ENCODE measurements at regions not wholly inside any gene's neighbourhood (a gene's known extent, or its start where the extent isn't known, plus 50 kb on each side); places are given as distances from the start of the nearest gene placed in this dataset.

DNA sequence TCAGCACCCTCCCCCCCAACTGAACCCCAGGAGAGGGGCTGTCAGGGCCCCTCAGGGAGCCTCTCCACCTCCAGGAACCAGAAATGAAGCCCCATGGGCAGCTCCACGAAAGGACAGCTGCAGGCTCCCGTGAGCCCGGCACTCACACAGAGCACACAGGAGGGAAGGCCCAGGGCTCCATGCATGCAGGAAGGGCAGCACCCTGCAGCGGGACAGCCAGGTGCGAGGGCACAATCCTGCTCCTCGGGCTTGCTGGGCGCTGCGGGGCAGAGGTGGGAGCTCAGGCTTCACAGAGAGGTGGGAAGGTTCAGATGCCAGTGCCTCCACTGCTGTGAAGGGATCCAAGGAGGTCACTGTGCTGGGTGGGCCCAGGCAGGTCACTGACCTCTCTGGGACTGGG is 90.0 kb downstream of the HMX1 start:
- POLR2A ChIA-PET = no interaction called here
- no peaks in the 10 kb centered on the region for H3K36me3 Mint-ChIP-seq (ENCODE audit: insufficient read depth, unreplicated experiment)
- CTCF ChIA-PET = interaction anchor here (1.5 kb wide), 1 partner anchor 36 kb away, joined by 5 read pairs; no protein-coding TSS in a partner anchor
- H3K9me3 Mint-ChIP-seq (ENCODE audit: unreplicated experiment) = no peaks in the 10 kb centered on the region
- TF ChIP-seq, protein P1, sequence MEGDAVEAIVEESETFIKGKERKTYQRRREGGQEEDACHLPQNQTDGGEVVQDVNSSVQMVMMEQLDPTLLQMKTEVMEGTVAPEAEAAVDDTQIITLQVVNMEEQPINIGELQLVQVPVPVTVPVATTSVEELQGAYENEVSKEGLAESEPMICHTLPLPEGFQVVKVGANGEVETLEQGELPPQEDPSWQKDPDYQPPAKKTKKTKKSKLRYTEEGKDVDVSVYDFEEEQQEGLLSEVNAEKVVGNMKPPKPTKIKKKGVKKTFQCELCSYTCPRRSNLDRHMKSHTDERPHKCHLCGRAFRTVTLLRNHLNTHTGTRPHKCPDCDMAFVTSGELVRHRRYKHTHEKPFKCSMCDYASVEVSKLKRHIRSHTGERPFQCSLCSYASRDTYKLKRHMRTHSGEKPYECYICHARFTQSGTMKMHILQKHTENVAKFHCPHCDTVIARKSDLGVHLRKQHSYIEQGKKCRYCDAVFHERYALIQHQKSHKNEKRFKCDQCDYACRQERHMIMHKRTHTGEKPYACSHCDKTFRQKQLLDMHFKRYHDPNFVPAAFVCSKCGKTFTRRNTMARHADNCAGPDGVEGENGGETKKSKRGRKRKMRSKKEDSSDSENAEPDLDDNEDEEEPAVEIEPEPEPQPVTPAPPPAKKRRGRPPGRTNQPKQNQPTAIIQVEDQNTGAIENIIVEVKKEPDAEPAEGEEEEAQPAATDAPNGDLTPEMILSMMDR (IDR thresholded peaks at IDR 0.05; ENCODE audit: unreplicated experiment) = no peak
- DNase-seq (ENCODE audit: unreplicated experiment) = no peak
- no peak overlapping the region for H3K4me3 Mint-ChIP-seq (ENCODE audit: unreplicated experiment)
- H3K27me3 Mint-ChIP-seq (ENCODE audit: insufficient read depth, unreplicated experiment) = peaks cover 5% of the 10 kb centered on the region
- intact Hi-C loops (cut with micrococcal nuclease) = no loop called here
- no peaks in the 10 kb centered on the region for H3K4me1 Mint-ChIP-seq (ENCODE audit: insufficient read depth, unreplicated experiment)
- no peak overlapping the region for H3K27ac Mint-ChIP-seq (ENCODE audit: low read depth, unreplicated experiment)
- BruUV-seq (replicated peaks) = no TSS peak

DNA sequence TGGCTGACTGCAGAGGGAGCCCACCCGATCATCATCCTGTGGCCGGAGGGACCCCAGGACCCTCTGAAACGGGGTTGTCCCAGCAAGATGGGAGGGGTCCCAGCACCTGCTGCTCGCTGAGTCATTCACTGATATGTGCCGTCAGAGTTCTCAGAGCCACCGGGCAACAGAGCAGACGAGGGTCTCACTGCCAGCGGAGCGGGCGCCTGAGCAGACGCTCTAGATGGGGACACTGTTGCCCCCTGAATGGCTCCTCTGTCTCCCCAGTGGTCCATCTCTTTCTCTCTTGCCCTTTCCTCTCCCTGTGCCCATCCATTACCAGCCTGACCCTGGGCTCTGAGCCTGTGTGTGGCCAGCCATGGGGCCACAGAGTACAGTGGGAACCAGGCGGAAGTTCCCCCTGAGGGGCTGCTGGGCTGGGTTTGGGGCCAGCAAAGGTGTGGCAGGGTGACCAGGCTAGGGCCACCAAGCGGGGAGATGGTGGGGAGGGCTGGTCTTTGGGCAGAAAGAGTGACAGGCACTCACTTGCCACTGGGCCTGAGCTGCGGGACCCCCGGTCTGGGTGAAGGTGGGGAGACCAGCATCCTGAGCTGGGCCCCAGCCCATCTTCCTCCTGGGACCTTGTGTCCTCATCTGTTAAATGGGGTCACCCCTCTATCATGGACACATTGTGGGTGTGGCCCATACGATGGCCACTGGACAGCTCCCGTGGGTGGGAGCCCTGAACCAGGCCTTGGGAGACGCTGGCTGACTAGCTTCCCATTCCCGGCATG is 90.9 kb downstream of the HMX1 start:
- Mint-ChIP-seq H3K27me3 (ENCODE audit: insufficient read depth, unreplicated experiment) (no peaks in the 10 kb centered on the region), H3K4me3 (ENCODE audit: unreplicated experiment) (no peak overlapping the region), H3K9me3 (ENCODE audit: unreplicated experiment) (no peaks in the 10 kb centered on the region), H3K4me1 (ENCODE audit: insufficient read depth, unreplicated experiment) (no peaks in the 10 kb centered on the region), H3K27ac (ENCODE audit: low read depth, unreplicated experiment) (no peak overlapping the region), H3K36me3 (ENCODE audit: insufficient read depth, unreplicated experiment) (no peaks in the 10 kb centered on the region)
- BruUV-seq (replicated peaks) = no TSS peak
- ChIA-PET POLR2A (no interaction called here), CTCF (interaction anchor here (1.5 kb wide), 1 partner anchor 36 kb away, joined by 5 read pairs; no protein-coding TSS in a partner anchor)
- TF ChIP-seq, protein P1 (IDR thresholded peaks at IDR 0.05; ENCODE audit: unreplicated experiment) = no peak
- intact Hi-C loops (cut with micrococcal nuclease) = no loop called here
- DNase-seq (ENCODE audit: unreplicated experiment) = no peak

DNA sequence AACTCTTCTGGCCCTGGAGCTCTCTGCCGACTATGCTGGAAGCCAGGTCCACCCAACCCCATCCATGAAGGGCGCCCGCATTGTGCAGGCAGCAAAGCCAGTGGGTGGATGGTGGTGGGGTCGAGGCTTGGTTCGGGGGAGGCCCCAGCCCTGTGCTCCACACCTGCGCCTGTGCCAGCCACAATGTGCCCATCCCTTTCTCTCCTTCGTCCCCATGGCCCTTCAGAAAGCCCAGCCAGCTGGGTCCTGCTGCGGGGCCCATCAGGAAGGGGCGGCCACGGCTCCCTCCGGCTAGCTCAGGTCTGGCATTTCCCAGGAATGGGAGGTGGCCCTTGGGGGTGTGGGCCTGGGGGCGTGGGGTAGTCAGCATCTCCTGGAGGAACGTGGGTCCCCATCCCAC is 91.6 kb downstream of the HMX1 start:
- H3K27me3 Mint-ChIP-seq (ENCODE audit: insufficient read depth, unreplicated experiment) = no peaks in the 10 kb centered on the region
- no peaks in the 10 kb centered on the region for H3K9me3 Mint-ChIP-seq (ENCODE audit: unreplicated experiment)
- POLR2A ChIA-PET = no interaction called here
- intact Hi-C loops (cut with micrococcal nuclease) = no loop called here
- TF ChIP-seq, protein P1 (IDR thresholded peaks at IDR 0.05; ENCODE audit: unreplicated experiment) = no peak
- CTCF ChIA-PET = no interaction called here
- H3K4me1 Mint-ChIP-seq (ENCODE audit: insufficient read depth, unreplicated experiment) = no peaks in the 10 kb centered on the region
- BruUV-seq (replicated peaks) = no TSS peak
- no peak overlapping the region for H3K27ac Mint-ChIP-seq (ENCODE audit: low read depth, unreplicated experiment)
- no peaks in the 10 kb centered on the region for H3K36me3 Mint-ChIP-seq (ENCODE audit: insufficient read depth, unreplicated experiment)
- H3K4me3 Mint-ChIP-seq (ENCODE audit: unreplicated experiment) = no peak overlapping the region
- no peak for DNase-seq (ENCODE audit: unreplicated experiment)

DNA sequence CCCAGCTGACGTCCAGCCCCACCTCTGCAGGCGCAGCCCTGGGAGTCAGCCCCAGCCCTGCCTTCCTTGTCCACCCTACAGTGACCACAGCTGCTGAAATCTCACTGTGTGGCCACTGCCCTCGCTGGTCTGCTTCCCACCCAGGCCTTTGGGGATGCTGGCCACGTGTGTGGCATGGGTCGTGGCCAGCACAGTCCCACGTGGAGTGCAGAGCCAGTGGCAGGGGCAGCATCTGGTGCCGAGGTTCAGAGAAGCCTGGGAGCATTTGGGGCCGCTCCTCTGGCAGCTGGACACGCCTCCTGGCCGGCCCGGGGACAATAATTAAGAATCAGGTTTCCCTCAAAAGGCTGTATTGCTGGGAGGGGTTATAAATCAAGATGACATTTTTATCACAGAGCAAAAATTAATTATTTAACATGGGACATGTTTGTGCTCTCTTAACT is 92.1 kb downstream of the HMX1 start:
- CTCF ChIA-PET = no interaction called here

More for the DNA sequence above, 92.1 kb downstream of the HMX1 start:
- intact Hi-C loops (cut with micrococcal nuclease) = no loop called here
- Mint-ChIP-seq H3K27me3 (ENCODE audit: insufficient read depth, unreplicated experiment) (no peaks in the 10 kb centered on the region), H3K9me3 (ENCODE audit: unreplicated experiment) (no peaks in the 10 kb centered on the region), H3K4me1 (ENCODE audit: insufficient read depth, unreplicated experiment) (no peaks in the 10 kb centered on the region), H3K27ac (ENCODE audit: low read depth, unreplicated experiment) (no peak overlapping the region), H3K36me3 (ENCODE audit: insufficient read depth, unreplicated experiment) (no peaks in the 10 kb centered on the region), H3K4me3 (ENCODE audit: unreplicated experiment) (no peak overlapping the region)
- POLR2A ChIA-PET = no interaction called here
- BruUV-seq (replicated peaks) = no TSS peak
- no peak for DNase-seq (ENCODE audit: unreplicated experiment)
- TF ChIP-seq, protein P1 (IDR thresholded peaks at IDR 0.05; ENCODE audit: unreplicated experiment) = no peak

Data from MCF 10A (cell line).